SK-N-MC (cell line): ENCODE measurements at regions not wholly inside any gene's neighbourhood (a gene's known extent, or its start where the extent isn't known, plus 50 kb on each side); places are given as distances from the start of the nearest gene placed in this dataset.

Source experiments
- EZH2 ChIP-seq: fragments of 200-600 bp; sonication (generic); IDR thresholded peaks from one replicate; pipeline ENCODE4 v1.6.1; 2017; ENCODE audit warnings: antibody characterized with exemption
- POLR2AphosphoS5 ChIP-seq: IDR thresholded peaks from 2 replicates; pipeline ENCODE4 v1.6.1; 2012; ENCODE audit warnings: mild to moderate bottlenecking, low read depth, low read length, borderline replicate concordance

- TF ChIP-seq EZH2 (no peak), POLR2AphosphoS5 (no peak)
Measured at GRCh38 chr3:144221761-144222160, 250.1 kb downstream of the DIPK2A start.
